ENCODE measurements at regions not wholly inside any gene's neighbourhood (a gene's known extent, or its start where the extent isn't known, plus 50 kb on each side); places are given as distances from the start of the nearest gene placed in this dataset.

DNA sequence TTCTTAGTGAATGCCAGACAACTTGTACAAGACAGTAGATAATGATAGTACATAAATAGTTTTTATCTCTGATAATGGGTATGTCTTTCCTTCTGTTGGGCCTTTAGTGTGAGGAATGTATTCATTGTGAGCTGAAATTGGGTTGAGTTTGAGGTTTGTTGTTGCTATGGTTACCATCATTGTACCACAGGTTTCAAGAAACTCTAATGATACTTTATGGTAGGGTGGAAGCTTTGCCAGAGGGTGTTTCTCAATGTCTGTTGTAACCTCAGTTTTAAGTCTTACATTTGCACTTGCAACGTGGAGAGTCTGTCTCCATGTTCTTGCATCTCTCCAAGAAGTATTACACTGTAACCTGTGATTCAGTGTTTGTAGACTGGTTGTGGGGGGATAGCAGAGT, 1550.1 kb downstream of the MAT2B start:
- no peak overlapping the region for H3K4me3 ChIP-seq (ENCODE audit: low read length)
- DNase-seq (no peak), ATAC-seq (no peak)
- TF ChIP-seq CTCF (IDR thresholded peaks at IDR 0.05), result no peak
- WGBS (ENCODE audit: insufficient coverage), result 75% methylated on average over 1 of the region's 1 CpG
- Mint-ChIP-seq H3K9me3 (peaks cover 16 to 19% of the 10 kb centered on the region in 2 donors), H3K27me3 (ENCODE audit: low read depth in 2 of 2) (no peaks in the 10 kb centered on the region), H3K27ac (no peak overlapping the region), H3K4me1 (no peaks in the 10 kb centered on the region), H3K36me3 (peaks cover 8% of the 10 kb centered on the region), H3K4me3 (no peak overlapping the region)
- H3K27ac ChIP-seq (ENCODE audit: low read length), result no peak overlapping the region
- H3K9me3 ChIP-seq (ENCODE audit: control insufficient read depth, insufficient read depth, low read length), result no peaks in the 10 kb centered on the region
- intact Hi-C loops (cut with micrococcal nuclease), result no loop called here
- H3K36me3 ChIP-seq (ENCODE audit: control insufficient read depth, insufficient read depth, low read length), result no peaks in the 10 kb centered on the region
- no peaks in the 10 kb centered on the region for H3K27me3 ChIP-seq (ENCODE audit: control insufficient read depth, insufficient read depth, low read length)
- H3K4me1 ChIP-seq (ENCODE audit: control insufficient read depth, insufficient read depth, low read length), result no peaks in the 10 kb centered on the region

GRCh38 chr5:165057145-165057544, 1551.7 kb downstream of the MAT2B start:
- no peaks in the 10 kb centered on the region for H3K36me3 ChIP-seq (ENCODE audit: control insufficient read depth, insufficient read depth, low read length)
- Mint-ChIP-seq H3K27ac (no peak overlapping the region), H3K36me3 (peaks cover 8% of the 10 kb centered on the region), H3K4me1 (no peaks in the 10 kb centered on the region), H3K4me3 (no peak overlapping the region), H3K9me3 (peaks cover 19 to 21% of the 10 kb centered on the region in 2 donors), H3K27me3 (ENCODE audit: low read depth in 2 of 2) (no peaks in the 10 kb centered on the region)
- intact Hi-C loops (cut with micrococcal nuclease), result no loop called here
- DNase-seq (no peak), ATAC-seq (no peak)
- 40% methylated on average over 1 of the region's 2 CpGs for WGBS (ENCODE audit: insufficient coverage)
- TF ChIP-seq CTCF (IDR thresholded peaks at IDR 0.05), result no peak
- H3K27ac ChIP-seq (ENCODE audit: low read length), result no peak overlapping the region
- H3K9me3 ChIP-seq (ENCODE audit: control insufficient read depth, insufficient read depth, low read length), result no peaks in the 10 kb centered on the region
- H3K4me1 ChIP-seq (ENCODE audit: control insufficient read depth, insufficient read depth, low read length), result no peaks in the 10 kb centered on the region
- H3K4me3 ChIP-seq (ENCODE audit: low read length), result no peak overlapping the region
- no peaks in the 10 kb centered on the region for H3K27me3 ChIP-seq (ENCODE audit: control insufficient read depth, insufficient read depth, low read length)

DNA sequence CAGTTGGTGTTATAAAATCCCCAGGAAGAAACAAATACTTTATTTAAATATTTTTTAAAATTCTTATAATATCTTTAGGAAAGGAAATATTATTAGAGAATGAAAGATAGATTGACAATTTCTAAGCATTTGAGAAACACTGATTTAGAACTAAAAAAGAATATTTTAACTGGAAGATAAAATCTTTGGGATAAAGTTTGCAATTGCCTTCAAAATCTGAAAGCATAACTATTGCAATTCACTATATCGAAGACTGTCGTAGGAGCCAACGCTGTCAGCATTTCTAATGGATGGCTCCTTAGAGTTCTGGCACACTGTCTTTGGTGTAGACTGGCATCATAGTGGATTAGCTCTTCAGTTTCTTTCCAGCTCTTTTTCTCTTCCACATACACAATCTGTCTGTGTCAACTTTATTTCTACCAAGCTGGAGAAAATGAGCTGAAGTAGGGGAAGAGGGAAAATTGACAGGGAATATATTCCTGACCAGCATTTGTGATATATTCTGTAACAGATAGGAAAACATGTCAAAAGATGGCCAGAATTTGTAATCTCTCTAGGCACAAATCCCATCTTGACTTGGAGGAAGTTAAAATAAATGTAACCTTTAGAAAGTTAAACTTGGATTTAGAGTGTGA, 1561.4 kb downstream of the MAT2B start:
- Histone ChIP-seq H3K36me3 (ENCODE audit: control insufficient read depth, insufficient read depth, low read length) (no peaks in the 10 kb centered on the region), H3K9me3 (ENCODE audit: control insufficient read depth, insufficient read depth, low read length) (no peaks in the 10 kb centered on the region), H3K27ac (ENCODE audit: low read length) (no peak overlapping the region), H3K27me3 (ENCODE audit: control insufficient read depth, insufficient read depth, low read length) (no peaks in the 10 kb centered on the region), H3K4me3 (ENCODE audit: low read length) (no peak overlapping the region), H3K4me1 (ENCODE audit: control insufficient read depth, insufficient read depth, low read length) (no peaks in the 10 kb centered on the region)
- ATAC-seq (no peak), DNase-seq (no peak)
- TF ChIP-seq CTCF (IDR thresholded peaks at IDR 0.05), result no peak
- Mint-ChIP-seq H3K36me3 (no peaks in the 10 kb centered on the region), H3K4me3 (no peak overlapping the region), H3K27me3 (ENCODE audit: low read depth in 2 of 2) (no peaks in the 10 kb centered on the region), H3K9me3 (peaks cover 11 to 20% of the 10 kb centered on the region in 2 donors), H3K27ac (no peak overlapping the region), H3K4me1 (no peaks in the 10 kb centered on the region)
- 100% methylated on average over 3 of the region's 3 CpGs for WGBS (ENCODE audit: insufficient coverage)
- intact Hi-C loops (cut with micrococcal nuclease), result no loop called here

DNA sequence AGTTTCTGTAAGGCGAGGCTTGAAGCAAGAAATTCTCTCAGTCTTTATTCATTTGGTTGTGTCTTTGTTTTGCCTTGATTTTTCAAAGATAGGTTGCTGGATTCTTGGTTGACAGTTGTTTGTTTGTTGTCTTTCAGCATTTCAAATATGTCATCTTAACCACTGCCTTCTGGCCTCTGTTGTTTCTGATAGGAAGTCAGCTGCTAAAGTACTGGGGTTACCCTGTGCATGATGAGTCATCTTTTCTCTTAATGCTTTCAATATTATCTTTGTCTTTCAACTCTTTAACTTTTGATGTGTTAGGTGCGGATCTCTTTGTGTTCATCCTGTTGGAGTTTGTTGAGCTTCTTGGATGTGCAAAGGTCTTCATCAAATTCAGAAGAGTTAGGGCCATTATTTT, 1571.3 kb downstream of the MAT2B start:
- H3K9me3 ChIP-seq (ENCODE audit: control insufficient read depth, insufficient read depth, low read length), result peaks cover 10% of the 10 kb centered on the region
- H3K4me1 ChIP-seq (ENCODE audit: control insufficient read depth, insufficient read depth, low read length), result no peaks in the 10 kb centered on the region
- H3K9me3 Mint-ChIP-seq, result peaks cover 22 to 28% of the 10 kb centered on the region in 2 donors
- no peaks in the 10 kb centered on the region for H3K27me3 ChIP-seq (ENCODE audit: control insufficient read depth, insufficient read depth, low read length)
- H3K4me1 Mint-ChIP-seq, result no peaks in the 10 kb centered on the region
- peaks cover 13% of the 10 kb centered on the region for H3K36me3 Mint-ChIP-seq
- no peak for TF ChIP-seq CTCF (IDR thresholded peaks at IDR 0.05)
- no peak overlapping the region for H3K4me3 ChIP-seq (ENCODE audit: low read length)
- no peak for ATAC-seq
- no peak overlapping the region for H3K27ac Mint-ChIP-seq
- H3K27ac ChIP-seq (ENCODE audit: low read length), result no peak overlapping the region
- DNase-seq, result no peak
- H3K36me3 ChIP-seq (ENCODE audit: control insufficient read depth, insufficient read depth, low read length), result no peaks in the 10 kb centered on the region
- intact Hi-C loops (cut with micrococcal nuclease), result no loop called here
- WGBS (ENCODE audit: insufficient coverage), result 46% methylated on average over 2 of the region's 2 CpGs
- no peaks in the 10 kb centered on the region for H3K27me3 Mint-ChIP-seq (ENCODE audit: low read depth in 2 of 2)
- H3K4me3 Mint-ChIP-seq, result no peak overlapping the region

Data from natural killer cell (primary cell).